Posterior cingulate gyrus (tissue), 11 donors: ENCODE measurements at regions not wholly inside any gene's neighbourhood (a gene's known extent, or its start where the extent isn't known, plus 50 kb on each side); places are given as distances from the start of the nearest gene placed in this dataset.
A peak's percentile ranks its signal among the peaks of the same experiment; 100 is the strongest.

Experiments
- DNase-seq, 10 donors: peaks; one replicate each; pipeline versions ENCODE4 v3.0.0 to v3.0.0-alpha.2; 2020 to 2021; ENCODE audit warnings: mixed read lengths in 3 of 10
- intact Hi-C: fragments of 100-400 bp; cut with DNase I; formaldehyde crosslinking; loops from one replicate; pipeline ENCODE4 v1.15.1; 2023

DNA sequence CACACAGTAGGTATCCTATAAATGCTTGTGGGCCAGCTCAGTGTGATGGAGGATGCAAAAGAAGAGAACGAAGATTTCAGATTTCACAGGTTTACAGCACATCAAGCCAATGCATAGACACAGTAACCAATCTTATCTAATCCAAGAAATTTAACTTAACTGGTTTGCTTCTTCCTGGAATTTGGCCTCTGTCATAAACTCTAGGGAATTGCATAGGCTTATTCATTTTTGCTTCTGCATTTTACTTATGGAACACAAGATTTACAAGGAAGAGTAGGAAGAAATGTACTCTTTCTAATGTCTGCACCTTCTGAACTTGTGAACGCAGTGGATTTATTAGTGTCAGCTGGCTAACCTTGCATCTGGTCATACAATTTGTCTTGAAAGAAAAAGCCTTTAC lies 389.4 kb upstream of the NPVF start:
- no peak for DNase-seq
- intact Hi-C loops = no loop called here

DNA sequence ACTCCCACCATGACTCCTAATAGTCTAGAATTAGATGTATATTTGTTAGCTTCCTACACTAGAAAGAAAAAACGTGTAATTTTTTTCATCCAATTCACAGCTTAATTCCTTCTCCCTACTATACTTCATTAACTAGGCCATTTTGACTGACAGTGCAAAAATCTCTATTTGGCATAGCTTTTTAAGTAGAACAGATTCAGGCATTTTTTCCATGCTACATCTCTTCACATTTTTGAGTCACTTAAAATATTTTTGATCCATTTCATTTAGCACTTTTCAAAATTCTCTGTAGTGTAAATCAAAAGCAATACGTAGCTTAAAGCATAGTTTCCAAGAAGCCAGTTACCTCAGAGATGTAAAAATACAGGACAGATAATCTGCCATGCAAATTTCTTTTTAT lies 391.1 kb upstream of the NPVF start:
- DNase-seq = no peak
- intact Hi-C loops = no loop called here

DNA sequence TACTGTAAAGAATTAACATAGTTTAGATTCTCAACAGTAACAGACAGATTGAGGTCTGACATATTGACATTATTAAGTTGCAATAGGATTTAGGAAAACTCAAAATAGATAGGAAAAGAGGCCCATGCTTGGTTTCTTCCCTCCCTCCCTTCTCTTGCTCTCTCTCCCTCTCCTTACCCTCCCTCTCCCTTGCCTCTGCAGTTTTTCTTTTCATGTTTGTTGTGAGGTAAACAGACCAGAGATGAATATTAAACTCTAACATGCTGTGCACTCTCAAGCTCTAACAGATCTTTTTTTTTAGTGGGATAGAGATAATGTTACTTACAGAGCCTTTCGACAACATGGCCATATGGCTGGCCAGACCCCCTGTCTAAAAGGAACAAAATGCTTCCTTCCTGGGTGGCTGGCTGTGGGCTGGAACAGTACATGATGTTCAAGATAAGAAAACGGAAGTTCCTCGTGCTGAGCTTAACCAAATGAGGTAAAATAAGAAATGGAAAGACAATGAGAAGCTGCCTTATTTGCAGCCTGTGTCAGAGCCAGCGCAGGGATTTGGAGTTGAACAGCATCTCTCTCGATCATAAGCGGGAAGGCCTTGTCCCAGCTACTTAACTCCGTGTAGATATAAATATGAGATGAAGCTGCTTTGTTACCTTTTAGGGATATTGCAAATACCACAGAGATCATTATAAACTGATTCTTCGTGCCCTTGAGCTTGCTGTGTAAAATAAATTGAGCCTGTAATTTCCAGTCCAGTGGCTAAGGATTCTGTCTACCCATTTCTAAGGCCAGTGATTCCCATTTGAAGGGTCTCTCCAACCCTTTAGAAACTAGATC lies 391.9 kb upstream of the NPVF start:
- intact Hi-C loops = no loop called here
- peak in 2 of 10 donors; percentile 10 to 11 for DNase-seq

- intact Hi-C loops = no loop called here
- DNase-seq = no peak
Observed at GRCh38 chr7:25621993-25622392, 393.7 kb upstream of the NPVF start.

DNA sequence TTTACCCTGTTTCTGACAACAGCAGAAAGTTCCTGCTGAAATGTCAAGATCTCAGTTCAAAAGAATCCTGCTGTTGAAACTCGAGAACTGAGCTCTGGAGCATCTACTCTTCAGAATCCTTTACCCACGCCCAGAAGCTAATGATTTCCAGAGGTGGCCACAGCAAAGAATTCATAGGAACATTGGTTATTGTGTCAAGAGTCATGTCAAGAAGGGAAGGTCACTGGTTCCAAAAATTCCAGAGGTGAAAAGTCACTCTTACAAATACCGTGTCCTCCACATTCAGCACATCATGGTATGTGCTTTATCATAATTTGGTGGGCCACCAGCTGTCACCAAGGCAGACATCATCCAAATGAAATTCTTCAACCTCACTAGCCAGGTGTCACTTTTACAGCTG lies 394.4 kb upstream of the NPVF start:
- intact Hi-C loops = no loop called here
- no peak for DNase-seq

GRCh38 chr7:25624051-25624450 lies 395.8 kb upstream of the NPVF start:
- DNase-seq = no peak
- intact Hi-C loops = no loop called here

- intact Hi-C loops = no loop called here
- DNase-seq = no peak
Observed at GRCh38 chr7:25624833-25625232, 396.5 kb upstream of the NPVF start.

DNA sequence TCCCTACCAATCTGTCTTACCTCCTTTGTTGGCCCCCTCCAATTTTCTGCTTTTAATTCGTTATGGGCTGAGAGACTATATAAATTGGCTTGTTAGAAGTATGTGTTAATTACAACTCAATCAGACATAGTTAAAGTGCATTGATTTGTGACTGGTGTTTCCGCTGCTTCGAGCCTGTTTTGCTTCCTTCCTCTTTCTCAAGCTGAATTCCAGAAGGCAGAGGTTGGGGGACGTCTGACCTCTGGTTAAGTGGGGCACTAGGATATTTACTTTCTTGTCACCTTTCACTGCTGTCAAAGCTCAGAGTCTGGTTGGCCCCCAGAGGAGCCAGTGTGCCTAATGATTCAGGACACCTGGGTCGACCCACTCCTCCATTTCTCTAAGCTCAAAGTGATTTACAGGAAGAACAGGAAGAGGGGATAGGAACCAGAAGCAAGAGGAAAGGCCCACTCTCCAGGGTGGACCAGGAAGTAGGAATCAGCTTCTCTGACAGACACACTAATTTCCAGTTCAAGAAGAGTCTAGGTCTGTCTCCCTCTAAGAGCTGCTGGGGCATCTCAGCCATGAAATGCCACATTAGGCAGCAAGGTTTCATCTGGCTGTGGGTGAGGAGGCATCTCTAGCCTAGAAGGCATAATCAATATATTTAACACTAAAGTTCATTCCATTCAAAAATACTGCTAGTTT lies 397.2 kb upstream of the NPVF start:
- no peak for DNase-seq
- intact Hi-C loops = no loop called here

DNA sequence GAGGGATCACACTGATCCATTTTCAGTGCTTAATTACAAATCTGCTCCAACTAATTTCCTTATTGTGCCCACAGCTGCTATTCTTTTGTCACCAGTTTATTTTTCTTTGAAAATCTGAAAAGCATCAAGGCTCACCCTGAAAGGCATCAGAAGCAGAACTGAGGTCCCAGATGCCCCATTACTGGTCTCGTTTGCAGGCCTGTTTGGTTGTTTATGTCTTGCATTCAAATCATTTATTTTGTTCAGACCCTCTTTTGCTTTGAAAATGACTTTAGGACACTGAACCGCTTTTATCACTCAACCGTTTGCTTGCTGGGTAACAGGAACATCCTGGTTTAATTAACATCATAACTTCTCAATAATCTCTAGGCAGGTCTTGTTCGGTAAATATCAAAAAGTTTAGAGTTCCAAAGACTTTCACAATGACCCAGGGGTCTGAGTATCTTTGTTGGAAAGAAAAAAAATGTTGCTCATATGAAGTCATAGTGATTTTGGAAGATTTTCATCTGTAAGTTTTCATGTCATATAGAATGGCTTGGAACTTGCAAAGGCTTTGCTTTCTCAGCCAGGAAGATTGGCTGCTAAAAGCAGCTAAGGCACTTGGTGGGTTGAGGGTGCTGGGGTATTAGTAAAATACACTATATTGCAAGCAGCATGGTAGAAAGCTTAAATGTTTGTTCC lies 398.3 kb upstream of the NPVF start:
- intact Hi-C loops = no loop called here
- no peak for DNase-seq

DNA sequence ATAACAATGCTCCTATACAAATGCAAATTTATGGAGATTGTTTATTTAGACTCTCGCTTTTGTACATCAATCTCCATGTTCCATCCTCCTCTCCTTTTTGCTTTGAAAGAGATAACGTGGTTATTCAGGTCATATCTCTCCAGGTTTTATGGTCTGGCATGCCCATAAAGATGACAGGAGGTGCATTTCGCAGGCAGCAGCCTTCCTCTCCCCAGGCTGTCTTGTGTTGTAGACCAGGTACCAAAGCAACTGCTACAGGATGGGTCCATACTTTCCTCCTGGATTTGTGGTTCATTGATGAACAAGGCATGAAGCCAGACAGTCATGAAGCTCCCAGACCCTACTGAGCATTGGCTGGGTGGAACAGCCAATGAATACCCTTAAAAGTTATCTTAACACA lies 400.2 kb upstream of the NPVF start:
- intact Hi-C loops = no loop called here
- no peak for DNase-seq

DNA sequence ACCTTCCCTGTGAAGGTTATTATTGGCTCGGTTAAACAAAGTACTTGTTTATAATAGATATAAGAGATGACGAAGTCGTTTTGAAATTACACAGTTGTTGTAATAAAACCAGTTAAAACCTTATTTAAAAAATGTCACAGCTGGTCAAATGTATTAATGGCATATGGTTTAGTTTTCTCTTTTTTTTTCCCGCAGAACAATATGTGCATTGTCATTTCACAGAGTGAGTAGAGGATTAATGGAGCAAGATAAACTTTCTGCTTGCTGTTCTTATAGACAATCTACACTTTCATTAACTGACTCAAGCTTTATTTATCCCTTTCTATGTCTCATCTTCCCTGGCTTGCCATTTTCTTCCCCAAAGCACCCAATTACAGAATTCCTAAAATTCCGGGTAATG lies 404.3 kb upstream of the NPVF start:
- DNase-seq = no peak
- intact Hi-C loops = no loop called here

GRCh38 chr7:25633426-25634036 lies 405.2 kb upstream of the NPVF start:
- intact Hi-C loops = no loop called here

GRCh38 chr7:25636168-25636567 lies 407.9 kb upstream of the NPVF start:
- no peak for DNase-seq
- intact Hi-C loops = no loop called here

More at GRCh38 chr7:25633426-25634036, 405.2 kb upstream of the NPVF start:
- DNase-seq = no peak

- intact Hi-C loops = no loop called here
- DNase-seq = no peak
Observed at GRCh38 chr7:25636871-25637283, 408.6 kb upstream of the NPVF start.

DNA sequence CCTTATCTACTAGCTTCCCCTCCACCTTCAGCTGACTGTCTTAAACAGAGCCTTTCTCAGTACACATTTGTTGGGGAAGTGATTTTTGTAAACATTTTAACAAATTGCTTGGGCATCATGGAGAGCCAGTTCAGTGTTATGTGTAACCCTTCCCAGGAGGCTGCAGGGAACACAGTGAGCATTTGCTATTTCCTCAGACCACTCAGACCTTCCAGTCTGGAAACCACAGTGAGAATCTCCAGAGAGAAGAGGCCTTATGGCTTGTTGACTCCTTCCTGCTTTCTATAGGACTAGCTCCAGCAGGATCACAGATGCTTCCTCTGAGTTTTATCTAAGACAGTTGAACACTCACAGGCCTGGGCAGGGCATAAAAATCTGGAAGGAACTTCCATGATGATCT lies 409.8 kb upstream of the NPVF start:
- DNase-seq = no peak
- intact Hi-C loops = no loop called here

DNA sequence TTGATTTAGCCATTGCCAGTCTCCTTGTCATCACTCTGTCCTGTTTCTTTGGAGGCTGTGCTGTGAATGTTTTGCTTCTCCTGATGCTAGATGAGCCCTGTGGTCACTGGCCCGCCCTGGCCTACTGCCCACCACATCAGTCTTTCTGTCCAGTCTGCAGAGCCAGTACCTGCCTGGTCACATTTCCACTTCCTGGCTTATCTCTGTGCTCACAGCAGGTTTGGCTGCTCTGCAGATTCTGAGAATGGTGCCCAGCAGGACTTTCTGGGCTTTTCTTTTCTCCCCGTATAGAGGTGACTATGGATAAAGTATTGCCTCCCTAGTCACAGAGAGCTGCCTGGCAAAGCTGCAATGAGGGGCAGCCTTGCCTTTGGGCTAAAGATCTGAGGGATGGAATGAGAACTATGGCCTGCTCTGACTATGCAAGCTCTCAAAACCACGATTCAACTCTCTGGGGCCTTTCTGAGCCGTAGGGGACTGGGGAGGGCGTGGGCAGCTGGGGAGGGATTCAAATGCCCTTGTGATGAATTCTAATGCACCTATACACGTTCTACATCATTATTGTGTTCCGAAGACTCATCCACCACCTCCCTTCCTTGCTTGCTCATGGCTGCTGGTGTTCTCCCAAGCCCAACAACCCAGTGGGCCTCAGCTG lies 410.4 kb upstream of the NPVF start:
- intact Hi-C loops = no loop called here
- DNase-seq = no peak

GRCh38 chr7:25642849-25643248 lies 414.6 kb upstream of the NPVF start:
- intact Hi-C loops = no loop called here

GRCh38 chr7:25643286-25643685 lies 415.0 kb upstream of the NPVF start:
- intact Hi-C loops = no loop called here
- no peak for DNase-seq

More at GRCh38 chr7:25642849-25643248, 414.6 kb upstream of the NPVF start:
- DNase-seq = no peak

GRCh38 chr7:25643770-25644394 lies 415.6 kb upstream of the NPVF start:
- DNase-seq = no peak
- intact Hi-C loops = no loop called here

- DNase-seq = no peak
- intact Hi-C loops = no loop called here
Observed at GRCh38 chr7:25646726-25647413, 418.6 kb upstream of the NPVF start.
